Kidney capillary endothelial cell (primary cell): ENCODE measurements at regions not wholly inside any gene's neighbourhood (a gene's known extent, or its start where the extent isn't known, plus 50 kb on each side); places are given as distances from the start of the nearest gene placed in this dataset.
A peak's percentile ranks its signal among the peaks of the same experiment; 100 is the strongest.
"Not testable (repeated sequence)": the region's sequence is repeated elsewhere in the genome, so short reads cannot be mapped to it uniquely, and the experiment has no call there.

Source experiments
- DNase-seq: peaks from one replicate; pipeline ENCODE4 v3.0.0-alpha.2; 2018; ENCODE audit warnings: low spot score

- DNase-seq: no peak
These were observed 414.0 kb upstream of the HS3ST1 start for GRCh38 chr4:11842620-11843263.

DNA sequence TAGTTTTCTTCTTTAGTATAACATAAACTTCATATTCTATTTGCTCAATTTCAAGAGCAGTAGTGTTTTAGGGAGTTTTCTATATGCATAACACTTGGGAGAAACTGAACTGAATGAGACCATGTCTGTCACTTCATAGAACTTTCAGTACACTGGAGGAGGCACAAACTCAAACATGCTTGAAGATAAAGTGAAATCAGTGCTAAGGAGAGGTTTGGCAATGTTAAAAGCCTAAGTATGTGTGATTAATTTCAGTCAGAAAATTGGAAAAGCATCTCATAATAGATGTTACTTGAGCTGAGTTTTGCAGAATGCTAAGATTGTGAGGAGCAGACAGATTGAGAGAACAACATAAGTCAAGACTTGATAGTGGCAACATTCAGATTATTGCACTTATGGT lies 411.2 kb upstream of the HS3ST1 start:
- DNase-seq: no peak

DNA sequence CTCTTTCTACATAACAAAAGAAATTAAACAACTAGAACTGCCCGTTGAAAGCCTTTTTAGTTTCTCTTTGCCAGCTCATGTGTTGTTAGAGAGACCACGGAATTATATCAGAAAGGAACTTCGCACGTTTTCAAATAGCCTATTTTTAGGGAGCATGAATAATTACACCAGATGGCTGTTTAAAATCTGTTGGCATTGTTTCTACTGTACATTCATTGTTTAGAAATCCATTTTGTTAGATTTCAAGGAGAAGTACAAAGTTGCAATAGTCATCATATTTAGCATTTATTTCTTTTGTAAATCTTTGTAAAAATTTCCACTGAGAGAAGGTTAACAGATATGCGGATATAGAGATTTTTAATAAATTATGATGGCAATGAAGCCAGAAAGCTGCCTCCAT lies 403.0 kb upstream of the HS3ST1 start:
- peak; percentile 23 for DNase-seq

DNA sequence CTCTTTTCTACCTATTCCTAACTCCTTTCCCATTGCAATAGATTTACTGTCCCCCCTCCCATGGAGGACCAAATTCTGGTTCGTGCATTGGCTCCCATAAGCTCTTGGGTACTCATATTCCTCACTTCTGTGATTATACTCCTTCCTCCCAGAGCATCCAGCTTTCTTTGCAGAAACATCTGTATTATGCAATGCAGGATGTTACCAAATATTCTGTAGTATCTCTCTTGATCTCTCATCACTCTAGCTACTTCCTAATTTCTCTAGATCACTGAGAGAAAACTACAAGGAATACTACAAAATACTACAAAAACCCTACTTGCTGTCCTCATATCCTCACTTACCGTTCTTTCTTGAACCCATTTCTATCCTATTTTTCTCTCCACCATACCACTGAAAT lies 395.9 kb upstream of the HS3ST1 start:
- no peak for DNase-seq

GRCh38 chr4:11821772-11822430 lies 393.2 kb upstream of the HS3ST1 start:
- DNase-seq: no peak

DNA sequence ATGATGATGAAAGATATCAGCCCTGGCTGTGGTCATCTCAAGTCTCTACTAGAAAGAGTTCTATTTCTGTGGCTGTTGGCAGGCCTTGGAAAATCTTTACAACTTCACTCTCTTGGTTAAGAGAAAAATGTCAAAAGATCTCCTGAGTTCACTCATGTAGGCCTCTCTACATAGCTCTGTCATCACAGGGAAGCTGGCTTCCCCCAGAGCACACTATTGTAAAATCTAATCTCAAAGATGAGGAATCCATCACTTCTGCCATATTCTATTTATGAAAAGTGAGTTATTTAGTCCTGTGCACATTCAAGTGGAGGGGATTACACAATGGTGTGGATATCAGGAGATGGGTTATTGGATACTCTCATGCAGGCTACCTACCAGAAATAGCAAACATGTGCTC lies 388.4 kb upstream of the HS3ST1 start:
- no peak for DNase-seq

DNA sequence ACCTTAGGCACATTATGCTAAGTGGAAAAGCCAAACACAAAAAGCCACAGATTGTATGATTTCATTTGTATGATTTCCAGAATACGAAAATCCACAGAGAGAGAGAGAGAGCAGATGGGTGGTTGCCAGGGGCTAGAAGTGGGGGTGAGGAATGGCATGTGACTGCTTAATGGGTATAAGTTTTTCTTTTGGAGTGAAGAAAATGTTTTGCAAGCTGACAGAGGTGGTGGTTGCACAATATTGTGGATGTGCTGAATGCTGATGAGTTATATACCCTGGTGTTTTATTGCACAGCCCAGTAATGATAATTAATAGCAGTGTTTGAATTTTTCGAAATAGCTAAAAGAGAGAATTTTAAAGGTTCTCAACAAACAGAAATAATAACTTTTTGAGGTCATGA lies 386.1 kb upstream of the HS3ST1 start:
- DNase-seq: no peak

DNA sequence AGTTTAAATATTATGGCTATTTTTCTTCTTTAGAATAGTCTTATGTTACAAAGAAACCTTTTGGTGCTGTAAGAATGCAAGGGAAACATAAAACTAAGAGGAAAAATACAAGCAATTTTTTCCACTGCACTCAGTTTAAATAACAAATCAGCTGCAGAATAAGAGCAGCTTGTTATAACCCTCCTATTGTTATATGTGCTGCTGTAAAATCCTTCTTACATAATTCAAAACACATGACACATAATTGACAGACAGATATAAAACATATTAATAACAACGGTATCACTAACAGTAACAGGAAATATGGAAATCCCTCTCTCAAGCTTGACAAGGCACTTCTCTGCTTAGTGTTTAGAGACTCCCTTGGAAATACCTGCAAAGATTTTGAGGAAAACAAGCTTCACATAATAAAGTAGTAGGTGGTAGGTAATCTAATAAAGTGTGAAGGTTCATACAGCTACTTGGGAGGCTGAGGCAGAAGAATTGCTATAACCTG lies 385.3 kb upstream of the HS3ST1 start:
- no peak for DNase-seq

DNA sequence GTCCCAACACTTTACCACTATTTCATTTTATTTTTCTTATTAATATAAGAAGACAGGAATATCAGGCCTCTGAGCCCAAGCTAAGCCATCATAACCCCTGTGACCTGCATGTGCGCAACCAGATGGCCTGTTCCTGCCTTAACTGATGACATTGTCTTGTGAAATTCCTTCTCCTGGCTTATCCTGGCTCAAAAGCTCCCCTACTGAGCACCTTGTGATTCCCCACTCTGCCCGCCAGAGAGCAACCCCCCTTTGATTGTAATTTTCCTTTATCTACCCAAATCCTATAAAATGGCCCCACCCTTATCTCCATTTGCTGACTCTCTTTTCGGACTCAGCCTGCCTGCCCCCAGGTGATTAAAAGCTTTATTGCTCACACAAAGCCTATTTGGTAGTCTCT lies 382.8 kb upstream of the HS3ST1 start:
- not testable (repeated sequence) for DNase-seq

DNA sequence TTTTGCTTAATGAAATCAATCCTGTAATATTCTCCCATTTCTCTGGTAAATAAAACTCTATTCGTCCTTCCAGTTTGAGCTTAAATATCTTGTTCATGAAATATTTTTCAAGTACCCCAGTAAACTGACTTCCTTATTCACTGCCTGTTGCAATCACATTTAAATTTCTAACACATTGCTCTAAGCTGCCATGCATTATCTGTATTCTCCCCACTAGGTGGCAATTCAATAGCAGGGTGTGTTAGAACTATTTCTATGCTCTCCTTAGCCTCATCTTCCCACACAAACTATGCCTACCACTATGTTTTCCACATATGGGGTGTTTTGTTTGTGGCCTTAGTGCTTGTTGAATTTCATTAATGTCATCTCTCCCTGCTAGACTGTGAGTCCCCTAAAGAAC lies 377.1 kb upstream of the HS3ST1 start:
- DNase-seq: peak; percentile 37

GRCh38 chr4:11801466-11802446 lies 373.1 kb upstream of the HS3ST1 start:
- DNase-seq: no peak

GRCh38 chr4:11799196-11799595 lies 370.5 kb upstream of the HS3ST1 start:
- DNase-seq: no peak

DNA sequence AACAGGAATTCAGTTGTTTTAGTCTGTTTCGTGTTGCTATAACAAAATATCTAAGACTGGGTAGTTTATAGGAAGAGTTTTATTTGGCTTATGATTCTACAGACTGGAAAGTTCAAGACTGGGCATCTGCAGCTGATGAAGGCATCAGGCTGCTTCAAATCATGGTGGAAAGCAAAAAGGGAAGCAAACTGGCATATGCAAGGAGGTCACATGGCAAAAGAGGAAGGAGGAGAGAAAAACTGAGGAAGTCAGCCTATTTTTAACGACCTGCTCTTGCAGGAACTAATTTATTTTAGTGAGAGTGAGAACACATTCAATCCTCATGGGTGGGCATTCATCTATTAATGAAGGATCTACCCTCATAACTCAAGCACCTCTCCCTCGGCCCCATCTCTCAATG lies 363.1 kb upstream of the HS3ST1 start:
- DNase-seq: no peak

DNA sequence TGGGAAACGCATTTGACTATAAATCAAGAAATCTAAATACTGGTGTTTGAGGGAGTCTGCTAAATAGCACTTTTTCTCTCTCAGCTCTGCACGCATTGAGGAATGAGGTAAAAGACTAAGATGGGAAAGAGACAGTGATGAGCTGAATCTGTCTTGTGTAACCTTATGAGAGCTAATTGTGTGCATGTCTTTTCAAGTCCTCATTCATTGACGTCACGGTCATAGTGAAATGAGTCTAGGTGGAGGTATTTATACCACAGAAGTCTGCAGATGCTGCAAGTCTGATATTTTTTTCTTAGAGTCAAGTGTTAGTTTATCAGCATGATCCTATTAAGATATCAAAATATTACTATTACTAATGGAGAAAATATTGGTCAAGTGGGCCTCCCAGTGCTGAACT lies 361.5 kb upstream of the HS3ST1 start:
- no peak for DNase-seq

DNA sequence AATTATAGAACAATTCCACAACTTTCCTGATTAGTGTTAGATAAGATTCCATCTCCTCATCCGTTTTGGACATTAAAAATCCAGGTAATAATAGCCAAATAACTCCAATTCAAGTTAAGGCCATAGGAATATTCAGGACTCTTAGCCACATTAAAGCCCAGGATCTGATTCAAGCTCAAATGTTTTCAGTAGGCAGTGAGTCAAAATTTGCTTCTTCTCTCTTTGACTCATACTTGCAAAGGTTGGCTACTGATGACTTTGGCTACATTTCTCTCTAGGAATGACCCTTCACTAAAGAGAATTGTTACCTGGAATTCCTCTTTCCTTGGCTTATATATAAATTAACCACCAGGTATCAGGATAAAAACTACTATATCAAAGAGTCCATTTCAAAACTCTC lies 354.9 kb upstream of the HS3ST1 start:
- no peak for DNase-seq

DNA sequence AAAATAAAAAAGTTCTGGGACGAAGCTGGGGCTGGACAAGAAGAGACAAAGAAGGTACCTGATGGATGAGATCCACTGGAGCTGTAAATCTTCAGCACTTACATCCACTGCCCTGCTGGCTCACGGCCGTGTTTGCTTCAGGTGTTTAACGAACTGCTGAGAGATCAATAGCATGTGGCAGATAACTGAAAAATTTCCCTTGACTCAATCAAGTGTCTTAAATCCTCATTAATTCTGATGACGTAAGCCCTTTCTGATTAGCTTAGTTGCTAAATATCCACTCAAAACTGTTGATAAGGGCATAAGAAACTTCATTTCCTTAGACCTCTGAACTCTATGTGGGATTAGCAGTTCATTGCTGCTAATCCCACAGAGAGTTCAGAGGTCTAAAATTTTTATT lies 354.2 kb upstream of the HS3ST1 start:
- DNase-seq: no peak

GRCh38 chr4:11777447-11777846 lies 348.8 kb upstream of the HS3ST1 start:
- no peak for DNase-seq

DNA sequence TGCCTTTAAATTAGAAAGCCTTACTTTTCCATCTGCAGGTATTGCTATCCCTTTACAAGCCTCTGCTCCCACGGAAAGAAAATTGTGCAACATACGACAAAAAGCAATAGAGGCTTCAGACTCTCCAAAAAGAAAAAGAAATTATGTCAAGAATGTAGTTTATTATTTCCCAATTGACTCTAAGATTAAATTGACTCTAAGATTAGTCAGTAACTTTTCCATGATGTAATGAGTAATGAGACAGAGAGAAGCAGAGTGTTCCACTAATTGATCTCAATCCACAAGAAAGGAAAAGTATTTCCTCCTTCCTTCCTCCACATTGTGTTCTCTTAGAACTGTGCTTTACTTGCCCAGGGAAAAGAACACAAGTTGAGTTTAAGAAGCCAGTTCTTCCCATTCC lies 345.7 kb upstream of the HS3ST1 start:
- no peak for DNase-seq

GRCh38 chr4:11773798-11774197 lies 345.1 kb upstream of the HS3ST1 start:
- DNase-seq: no peak

GRCh38 chr4:11769434-11769833 lies 340.7 kb upstream of the HS3ST1 start:
- no peak for DNase-seq

GRCh38 chr4:11768251-11768972 lies 339.7 kb upstream of the HS3ST1 start:
- DNase-seq: no peak

- peak; percentile 30 for DNase-seq
These were observed 337.3 kb upstream of the HS3ST1 start for GRCh38 chr4:11765849-11766453.
